ENCODE measurements at regions not wholly inside any gene's neighbourhood (a gene's known extent, or its start where the extent isn't known, plus 50 kb on each side); places are given as distances from the start of the nearest gene placed in this dataset.

DNA sequence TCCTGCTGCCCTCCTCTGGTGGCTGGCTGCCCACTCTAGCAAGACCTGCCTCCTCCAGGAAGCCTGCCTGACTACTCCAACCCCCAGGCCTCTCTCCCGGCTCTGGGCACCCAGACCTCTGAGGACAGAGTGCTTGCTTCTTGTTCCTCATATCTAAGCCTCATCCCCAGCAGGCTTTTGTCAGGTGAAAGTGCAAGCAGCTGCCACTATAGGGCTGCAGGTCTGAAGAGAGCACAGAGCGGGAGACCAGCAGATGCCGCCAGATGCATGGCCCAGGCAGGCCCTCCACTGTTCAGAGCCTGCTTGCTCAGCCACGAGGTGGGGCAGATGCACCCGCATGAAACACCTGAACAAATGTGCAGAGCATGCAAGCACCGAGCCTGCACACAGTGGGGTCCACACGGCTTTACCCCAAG lies 73.0 kb downstream of the SERPINA3 start:
- no peak for DNase-seq (ENCODE audit: low read depth)

DNA sequence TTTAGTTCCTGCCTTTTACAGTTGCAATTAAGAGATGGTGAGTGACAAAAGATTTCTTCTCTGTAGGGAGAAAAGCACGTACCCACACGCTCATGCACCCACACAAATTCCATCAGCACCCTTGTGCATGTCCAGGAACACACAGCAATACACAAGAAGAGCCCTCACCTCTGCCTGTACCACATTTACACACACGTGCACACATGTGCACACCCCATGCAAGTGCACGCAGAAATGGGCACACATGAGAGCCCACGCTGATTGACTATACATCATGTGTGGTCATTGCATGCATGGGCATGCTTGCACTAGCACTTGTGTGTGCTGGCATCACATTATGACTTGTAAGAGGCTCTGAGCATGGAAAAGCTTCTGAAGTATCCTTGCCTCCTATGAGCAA lies 70.5 kb downstream of the SERPINA3 start:
- no peak for DNase-seq (ENCODE audit: low read depth)

DNA sequence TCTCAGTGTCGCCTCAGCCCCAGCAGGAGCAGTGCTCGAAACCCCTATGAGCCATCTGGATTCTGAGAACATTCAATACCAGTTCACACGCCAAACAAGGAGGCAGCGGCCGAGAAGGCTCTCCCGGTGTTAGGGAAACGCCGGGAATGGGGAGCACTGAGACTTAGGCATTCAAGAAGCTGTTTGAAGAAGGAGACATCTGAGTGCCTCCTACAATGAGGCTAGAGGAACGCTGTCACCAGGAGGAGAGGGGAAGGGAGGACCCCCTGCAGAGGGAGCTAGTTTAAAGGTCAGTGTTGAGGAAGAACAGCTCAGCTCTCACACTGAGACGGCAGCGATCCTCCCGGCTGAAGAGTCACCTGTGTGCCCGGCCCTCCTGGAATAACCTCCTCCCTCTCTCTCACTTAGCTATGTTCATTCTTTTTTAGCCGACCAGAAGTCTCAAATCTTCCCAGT lies 69.9 kb downstream of the SERPINA3 start:
- no peak for DNase-seq (ENCODE audit: low read depth)

DNA sequence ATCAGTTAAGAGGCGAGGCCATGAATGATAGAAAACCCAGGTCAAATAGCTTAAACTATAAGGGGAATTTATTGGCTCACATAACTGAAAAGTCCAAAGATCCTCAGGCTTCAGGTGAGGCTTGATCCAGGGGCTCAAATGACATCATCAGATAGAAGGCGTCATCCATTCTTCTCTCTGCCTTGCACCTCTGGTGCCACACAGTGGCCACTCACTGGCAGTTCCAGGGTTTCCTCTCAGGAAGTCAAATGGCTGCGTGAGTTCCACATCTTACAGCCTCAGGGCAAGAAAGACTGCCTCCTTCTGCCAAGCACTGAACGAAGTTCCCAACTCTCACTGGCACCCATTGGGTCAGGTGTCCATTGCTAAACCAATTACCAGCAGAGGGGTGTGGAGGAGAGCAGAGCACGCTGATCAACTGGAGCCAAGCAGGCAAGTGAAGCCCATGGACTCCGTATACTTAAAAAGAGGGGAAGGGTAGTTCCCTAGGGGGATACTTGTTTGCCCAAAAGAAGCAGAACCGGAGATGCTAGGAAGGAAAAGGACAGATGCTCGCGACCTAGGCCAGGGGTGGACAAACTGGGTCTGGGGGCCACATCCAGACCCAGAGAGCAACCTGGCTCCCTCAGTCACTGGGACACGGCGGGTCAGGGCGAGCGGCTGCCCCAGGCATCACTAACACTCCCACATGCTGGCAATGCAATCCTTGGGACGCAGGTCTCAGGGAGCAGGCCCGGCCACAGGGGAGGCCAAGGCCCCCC lies 69.3 kb downstream of the SERPINA3 start:
- peak; percentile 66 for DNase-seq (ENCODE audit: low read depth)

DNA sequence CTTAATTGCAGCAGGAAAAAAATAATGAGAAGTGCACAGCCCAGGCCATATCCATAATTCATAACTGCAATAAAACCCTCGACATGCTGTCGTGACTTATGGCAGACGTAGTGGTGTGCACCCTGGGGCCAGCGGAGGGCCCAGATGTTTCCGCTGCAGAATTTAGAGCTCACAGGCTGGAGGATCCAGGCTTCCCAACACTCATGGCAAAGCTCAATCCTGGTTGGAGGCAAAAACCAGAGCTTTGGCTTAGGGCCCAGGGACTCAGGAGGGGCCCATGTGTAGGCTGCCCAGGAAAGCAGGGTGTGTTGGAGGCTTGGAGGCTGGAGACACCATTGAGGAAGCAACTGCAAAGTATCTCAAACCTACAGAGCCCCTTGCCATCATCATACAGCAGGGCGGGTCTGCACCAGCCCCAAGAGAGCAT lies 68.7 kb downstream of the SERPINA3 start:
- no peak for DNase-seq (ENCODE audit: low read depth)

DNA sequence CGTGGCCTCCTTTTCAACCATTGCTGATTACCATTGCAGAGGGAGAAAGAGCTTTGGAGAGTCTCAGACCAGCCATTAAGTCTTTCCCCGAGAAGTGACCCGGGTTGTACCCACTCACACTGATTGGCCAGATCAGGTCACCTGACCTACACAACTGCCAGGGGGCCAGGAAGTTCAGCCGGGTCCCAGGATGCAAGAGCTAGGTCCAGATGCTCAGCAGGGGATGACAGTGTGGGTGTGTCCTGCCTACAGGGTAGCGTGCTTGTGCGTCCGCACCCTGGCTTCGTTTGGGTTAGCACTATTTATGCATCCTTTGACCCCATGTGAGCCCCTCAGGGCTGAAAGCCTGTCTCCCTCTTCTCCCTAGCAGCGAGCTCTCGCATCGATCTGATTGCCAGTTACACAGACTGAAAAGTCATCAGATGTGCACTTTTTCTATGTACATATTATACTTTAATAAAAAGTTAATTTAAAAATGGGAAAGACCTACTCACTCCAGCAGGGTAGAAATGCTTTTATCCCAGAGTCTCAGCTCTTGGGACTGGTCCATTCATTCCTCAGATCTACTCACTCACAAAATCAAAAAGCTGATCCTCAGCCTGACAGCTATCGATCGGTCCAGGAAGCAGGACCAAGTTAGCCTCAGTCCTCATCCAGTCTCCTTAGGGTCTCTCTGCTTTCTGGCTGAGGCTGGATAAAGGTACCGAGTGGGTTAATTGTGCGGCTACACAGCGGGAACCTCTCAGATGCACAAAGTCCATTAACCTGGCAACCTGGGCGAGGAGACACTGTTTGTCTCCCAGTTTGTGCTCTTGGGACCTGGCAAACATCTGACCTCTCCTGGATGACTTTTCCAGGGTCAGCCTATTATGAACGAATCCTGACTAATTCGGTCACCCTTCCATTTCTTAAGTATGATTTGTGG lies 68.0 kb downstream of the SERPINA3 start:
- DNase-seq (ENCODE audit: low read depth) = no peak

DNA sequence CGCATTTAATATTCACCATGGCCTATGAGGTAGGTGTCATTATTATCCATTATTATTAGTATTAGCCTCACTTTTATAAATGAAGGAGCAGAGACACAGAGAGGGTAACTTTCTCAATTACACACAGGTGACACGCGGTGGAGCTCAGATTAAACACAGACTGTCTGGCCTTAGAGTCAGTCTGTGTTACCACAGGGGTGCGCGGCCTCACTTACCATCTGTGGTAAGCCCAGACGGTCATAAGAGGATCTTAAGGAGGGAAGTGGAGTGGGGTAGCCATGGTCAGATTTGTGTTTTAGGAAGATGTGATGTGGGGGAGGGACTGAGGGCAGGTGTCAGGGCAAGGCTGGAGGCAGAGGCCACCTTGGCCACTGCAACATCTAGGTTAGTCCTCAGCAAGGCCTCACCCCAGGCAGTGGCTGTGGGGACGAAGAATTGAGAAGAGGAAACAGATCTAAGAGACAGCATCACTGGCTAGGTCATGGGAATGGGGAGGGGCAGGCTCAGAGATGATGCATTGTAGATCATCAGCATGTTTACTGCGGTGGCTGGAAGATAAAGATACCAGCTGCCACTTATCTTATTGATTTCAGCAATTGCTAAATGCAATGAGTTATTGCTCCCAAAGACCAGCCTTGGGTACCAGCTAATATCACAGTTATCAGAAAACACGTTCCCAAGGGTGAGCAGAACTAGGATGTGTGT lies 67.1 kb downstream of the SERPINA3 start:
- DNase-seq (ENCODE audit: low read depth) = no peak

DNA sequence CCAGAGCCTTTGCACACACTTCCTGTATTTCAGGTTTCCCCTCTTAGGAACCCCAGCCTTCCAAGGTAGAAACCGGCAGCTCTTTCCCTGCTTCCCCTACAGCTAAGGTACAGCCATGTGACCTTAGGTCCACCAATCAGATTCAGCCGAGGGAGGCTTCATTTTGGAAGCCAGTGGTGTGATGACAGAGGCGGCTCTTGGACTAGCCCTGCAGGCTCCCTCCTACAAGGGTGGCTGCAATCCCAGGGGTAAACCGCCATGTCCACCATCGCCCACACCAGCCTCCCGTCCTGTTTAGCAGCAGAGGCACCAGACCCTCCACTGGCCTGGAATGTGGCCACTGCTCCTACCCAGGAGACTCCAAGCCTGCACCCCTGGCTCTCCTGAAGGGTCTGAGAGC lies 65.6 kb downstream of the SERPINA3 start:
- no peak for DNase-seq (ENCODE audit: low read depth)

DNA sequence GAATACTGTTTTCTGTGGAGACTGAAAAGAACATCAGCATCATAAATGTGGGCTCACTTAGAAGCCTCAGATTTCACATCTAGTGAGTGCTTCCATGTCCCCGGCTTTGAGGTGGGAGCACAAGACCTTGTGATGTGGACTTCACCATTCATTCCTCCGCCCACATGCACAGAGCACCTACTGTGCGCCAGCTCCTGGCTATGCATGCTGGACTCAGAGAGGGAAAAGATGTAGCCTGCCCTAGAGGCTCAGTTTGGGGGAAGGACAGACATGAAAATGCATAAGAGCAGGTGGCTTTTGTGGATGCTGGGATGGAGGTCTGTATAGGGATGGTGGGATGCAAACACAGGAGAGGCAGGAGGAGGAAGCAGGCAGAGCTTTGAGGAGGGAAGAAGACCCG lies 65.0 kb downstream of the SERPINA3 start:
- DNase-seq (ENCODE audit: low read depth) = no peak

DNA sequence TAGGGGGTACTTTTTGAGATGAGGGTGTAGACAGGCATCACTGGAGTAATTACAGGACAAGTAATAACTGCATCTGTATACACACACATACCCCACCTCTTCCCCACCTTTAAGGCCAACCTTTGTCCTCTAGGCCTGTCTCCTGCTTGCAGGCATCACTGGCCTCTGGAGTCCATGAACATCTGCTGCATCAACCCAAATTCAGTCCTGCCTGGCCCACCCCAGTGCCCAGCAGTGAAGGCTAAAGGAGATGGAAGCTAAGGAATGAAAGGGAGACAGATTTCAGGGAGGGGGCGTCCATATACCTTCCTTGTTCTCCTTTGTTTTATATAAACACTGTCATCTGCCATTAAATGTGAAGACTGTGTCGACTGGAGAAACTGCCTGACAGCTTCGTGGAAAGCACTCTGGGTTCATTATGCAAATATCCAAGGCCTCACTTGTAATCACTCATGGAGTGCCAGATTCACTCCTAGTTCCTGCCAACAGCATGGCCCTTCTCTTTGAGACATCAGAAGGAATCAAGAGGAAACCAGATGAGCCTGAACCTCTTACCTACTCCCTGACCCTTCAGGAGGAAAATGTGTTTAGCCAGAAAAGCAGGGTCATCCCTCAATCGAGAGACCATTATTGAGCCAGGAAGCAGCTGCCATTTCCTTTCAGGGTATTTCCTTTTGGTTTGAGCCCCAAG lies 64.4 kb downstream of the SERPINA3 start:
- DNase-seq (ENCODE audit: low read depth) = no peak

DNA sequence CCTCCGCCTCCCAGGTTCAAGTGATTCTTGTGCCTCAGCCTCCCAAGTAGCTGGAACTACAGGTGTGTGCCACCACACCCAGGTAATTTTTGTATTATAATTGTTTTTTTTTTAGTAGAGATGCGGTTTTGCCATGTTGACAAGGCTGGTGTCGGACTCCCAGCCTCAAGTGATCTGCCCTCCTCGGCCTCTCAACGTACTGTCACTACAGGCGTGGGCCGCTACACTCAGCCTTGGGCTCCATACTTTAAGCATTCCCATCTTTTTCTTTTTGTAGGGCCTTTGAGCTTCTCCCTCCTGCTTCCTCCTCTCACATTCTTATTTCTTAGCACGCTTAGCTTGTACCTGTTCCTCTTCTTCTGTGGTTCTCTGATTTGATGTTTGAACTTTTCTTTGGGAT lies 62.8 kb downstream of the SERPINA3 start:
- DNase-seq (ENCODE audit: low read depth) = no peak

DNA sequence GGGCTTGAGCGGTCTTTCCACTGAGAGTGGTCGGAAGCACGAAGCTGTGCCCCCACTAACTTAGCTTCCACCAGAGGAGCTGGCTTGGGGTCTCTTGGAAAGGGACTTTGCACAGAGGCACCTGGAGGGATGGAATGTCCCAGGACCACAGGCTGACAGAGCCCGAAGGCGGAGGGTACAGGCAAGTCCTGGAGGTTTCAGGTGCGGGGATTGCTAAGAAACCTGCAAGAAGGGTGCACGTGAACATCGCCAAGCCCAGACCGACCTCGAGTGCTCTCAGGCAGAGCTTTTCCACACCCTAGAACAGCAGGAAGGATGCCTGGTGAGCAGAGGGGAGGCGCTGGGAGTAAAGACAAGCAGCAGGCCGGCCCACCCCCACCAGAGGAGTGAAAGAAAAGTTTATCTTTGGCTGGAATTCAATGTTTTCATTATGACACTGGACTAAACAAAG lies 61.6 kb downstream of the SERPINA3 start:
- DNase-seq (ENCODE audit: low read depth) = no peak
